ENCODE measurements at regions not wholly inside any gene's neighbourhood (a gene's known extent, or its start where the extent isn't known, plus 50 kb on each side); places are given as distances from the start of the nearest gene placed in this dataset.

DNA sequence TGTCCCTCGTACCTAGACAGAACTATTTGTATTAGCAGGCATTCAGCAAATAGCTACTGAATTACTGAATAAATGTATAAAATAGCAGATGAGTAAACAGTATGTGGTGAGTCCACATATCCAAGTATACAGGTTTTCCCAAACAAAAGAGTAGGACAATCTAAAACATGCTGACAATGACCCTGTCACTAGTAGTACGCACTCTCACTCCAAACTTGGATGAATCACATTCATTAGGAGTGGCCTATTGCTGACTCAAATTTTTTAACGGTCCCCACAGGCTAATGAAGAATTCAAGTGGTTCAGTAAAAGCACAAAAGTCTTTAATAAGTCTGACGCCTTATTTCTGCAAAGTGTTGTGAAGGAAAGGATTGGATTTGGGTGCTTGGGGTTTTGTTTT is 449.3 kb upstream of the THBS1 start:
- no peak for DNase-seq

DNA sequence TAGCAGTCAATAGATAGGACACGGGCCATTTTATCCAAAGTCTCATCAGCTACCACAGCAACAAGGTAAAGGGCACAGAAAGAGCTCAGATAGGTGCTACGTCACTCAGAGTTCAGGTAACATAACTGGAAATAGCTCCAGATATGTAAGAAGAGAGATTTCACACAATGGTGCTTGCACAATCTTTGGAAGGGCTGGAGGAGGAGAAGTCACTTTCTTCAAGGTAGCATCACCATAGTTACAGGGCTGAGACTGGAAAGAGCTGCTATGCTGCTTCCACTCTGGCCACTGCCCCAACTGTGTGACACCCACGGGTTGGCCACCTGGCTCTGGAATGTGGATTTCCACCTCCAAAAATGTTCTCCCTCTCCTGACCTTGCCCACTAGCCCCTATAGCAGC is 448.8 kb upstream of the THBS1 start:
- no peak for DNase-seq

DNA sequence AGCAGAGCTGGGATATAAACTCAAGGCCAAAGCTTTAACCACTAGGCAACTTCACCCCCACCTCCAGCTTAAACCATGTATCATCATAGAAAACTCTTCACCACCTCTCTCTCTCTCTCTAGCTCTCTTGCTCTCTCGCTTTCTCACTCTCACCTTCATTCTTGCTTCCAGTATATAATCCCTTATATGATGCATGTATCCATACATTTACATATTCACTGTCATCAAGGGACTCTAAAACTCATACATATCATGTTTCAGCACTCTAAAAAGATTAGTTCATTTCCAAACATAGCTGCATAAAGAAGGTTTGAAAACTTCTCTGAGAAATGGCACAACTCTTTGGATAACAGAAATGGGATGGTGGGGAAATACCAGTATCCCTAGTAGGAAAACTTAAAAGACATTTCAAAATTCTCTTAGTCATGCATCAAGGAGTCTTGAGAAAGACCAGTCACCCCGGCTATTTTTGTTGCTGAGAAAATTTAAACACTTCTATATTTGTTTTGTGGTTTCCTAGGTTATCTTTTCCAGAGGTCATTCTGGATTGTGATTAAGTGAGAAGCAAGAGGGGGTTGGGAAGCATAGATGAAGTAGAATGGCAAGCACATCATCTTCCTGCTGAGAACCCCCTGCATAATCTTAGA is 447.8 kb upstream of the THBS1 start:
- DNase-seq = no peak

DNA sequence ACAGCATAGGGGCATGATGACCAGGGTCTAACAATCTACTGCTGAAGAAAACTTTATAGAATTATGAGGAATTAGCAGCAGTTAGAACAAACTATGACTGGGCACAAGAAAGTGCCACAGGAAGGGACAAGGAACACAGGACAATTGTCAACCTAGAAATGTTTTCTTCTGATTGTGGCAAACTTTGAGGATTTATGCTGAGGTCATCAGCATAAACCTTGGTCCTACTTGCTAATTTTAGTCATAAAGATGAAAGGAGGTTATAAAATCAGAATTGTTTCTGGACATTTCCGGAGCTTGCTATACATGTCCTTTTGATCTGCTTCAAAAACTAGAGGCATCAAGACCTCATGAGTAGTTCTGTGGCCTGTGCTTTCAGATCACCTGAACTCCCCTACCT is 446.6 kb upstream of the THBS1 start:
- DNase-seq = no peak

DNA sequence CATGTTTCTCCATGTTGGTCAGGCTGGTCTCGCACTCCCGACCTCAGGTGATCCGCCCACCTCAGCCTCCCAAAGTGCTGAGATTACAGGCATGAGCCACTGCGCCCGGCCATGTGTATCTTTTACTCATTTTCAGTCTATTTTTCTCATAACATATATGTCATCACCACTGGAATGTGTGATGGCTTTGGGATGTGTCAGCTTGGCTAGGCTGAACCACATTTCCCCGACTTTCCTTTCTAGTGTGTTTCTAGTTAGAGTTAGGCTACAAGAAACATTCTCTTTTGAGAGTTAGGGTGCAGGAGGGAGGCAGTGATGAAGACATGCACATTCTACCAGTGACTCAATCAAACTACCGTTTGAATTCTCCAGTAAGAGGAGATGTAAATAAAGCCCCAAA is 444.9 kb upstream of the THBS1 start:
- DNase-seq = no peak

DNA sequence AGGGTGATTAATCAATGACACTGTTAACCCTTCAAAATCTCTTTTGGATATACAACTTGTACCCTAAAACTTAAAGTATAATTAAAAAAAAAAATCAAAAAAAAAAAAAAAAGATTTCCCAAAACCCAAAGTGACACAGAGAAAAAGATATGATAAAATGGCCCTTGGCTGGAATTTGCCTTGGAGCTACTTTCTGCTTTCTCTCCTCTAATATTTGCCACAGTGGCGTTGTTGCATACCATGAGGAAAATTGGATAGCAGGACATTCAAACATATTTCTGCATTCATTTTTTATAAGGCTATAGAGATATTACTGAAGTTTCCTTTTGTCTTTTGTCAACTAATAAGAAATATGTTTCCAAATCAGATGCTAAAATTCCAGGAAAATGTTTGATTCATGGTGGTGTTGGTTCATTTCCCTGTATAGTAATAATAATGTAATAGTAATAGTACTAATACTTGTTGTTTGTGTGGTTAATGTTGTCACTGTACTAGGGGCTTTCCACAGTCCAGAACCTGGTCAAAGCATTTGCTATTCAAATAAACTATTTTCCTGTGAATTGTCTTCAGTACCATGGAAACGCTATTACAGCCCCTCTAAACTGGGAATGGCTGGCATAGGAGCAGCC is 441.3 kb upstream of the THBS1 start:
- no peak for DNase-seq

DNA sequence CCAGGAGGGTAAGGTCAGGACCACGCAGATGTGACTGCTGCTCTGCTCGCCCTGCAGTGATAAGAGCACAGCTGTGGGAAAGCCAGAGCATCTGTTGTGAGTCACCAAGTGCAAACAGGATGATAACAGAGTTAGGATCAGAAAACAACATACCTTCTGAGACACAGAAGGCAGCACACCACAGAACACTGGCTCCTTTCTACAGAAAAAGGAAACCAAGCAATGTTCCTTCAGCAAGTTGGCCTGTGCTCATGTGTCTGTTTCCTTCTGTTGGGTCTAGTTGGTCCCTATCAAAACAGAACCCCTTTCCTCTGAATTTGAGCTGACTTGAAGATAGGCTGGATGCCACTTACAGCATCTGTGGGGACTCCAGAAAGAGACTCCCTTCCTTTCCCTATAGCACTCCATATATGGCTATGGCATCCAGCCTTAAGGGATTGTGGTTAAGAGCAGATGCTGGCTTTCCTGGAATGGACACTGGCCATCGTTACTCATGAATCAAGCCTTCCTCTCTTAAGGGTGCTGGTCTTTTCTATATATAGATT is 440.7 kb upstream of the THBS1 start:
- no peak for DNase-seq

DNA sequence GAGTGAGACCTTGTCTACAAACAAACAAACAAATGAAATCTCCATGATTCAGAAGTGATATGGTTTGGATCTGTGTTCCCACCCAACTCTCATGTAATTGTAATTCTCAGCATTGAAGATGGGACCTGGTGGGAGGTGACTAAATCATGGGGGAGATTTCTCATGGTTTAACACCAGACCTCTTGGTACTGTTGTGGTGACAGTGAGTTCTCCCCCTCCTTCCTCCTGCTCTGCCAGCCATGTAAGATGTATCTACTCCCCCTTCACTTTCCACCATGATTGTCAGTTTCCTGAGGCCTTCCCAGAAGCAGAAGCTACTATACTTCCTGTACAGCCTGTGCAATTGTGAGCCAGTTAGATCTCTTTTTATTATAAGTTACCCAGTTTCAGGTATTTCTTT is 438.4 kb upstream of the THBS1 start:
- no peak for DNase-seq

DNA sequence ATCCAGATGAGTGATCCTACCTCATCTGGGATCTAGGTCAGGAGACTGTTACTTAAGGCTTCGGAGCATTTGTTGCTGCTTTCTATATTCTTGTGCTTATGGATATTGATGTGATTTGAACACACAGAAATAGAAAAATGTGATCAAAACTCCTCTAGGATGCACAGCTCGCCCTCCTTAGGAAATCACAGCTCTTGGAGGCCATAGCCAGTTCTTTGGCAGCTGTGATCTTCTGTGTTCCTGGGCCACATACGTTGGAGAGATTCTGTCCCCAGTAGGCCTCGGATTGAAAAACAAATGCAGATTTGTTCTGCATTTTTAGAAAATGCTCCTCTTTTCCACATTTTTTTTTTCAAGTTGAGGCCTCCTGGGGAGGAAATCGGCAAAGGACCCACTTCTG is 437.4 kb upstream of the THBS1 start:
- DNase-seq = no peak

DNA sequence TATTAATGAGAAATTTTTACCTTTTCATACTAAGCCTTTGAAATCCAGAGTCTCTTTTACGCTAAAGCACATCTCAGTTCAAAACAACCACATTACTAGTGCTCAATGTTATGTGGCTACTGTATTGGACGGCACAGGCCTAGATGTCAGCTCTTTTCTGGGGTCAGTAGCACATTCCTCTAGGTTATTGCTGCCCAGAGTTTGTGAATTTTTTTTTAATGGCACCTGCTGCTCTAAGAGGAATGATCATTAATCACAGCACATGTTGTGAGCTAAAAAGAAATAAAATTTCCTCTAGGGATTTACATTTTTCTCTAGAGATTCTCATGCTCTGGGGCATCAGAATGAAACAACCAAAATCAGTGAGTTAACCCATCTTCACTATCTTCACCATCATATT is 436.8 kb upstream of the THBS1 start:
- no peak for DNase-seq

DNA sequence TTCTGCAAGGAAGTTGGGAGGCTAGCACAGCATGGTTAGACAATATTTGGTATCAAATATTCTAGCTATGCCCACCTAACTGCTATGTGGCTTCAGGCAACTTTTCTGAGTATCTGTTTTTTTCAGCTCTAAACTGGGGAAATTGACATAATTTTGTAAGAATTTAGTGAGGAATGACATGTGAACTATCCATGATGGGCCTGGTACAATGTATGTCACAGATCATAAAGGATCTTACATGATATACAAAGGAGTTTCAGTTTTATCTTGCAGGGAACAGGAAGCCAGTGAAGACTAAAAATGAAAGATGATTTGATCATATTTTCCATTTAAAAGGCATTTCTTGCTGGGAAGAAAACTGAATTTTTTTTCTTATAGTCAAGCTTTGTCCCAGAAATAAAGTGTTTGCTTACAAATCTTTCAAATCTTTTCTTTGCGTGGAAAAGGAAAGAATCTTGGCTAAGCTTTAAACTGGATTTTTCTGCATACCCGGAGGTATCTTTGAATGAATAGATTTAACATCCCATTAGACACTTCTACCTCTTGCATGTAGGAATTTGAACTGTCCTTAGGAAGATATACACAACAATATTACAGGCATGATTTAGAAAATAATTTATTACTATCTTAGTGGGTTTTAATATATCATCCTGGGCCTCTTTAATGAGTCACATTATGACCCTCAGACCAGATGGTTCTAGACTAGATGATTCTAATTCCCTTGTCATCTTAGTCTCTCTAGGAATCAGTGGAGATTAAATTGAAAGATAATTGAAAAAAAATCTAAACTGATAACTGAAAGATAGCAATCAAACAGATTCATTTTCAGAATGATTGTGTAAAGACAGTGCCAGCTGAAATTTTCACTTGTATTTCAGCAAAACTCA is 436.0 kb upstream of the THBS1 start:
- DNase-seq = no peak

DNA sequence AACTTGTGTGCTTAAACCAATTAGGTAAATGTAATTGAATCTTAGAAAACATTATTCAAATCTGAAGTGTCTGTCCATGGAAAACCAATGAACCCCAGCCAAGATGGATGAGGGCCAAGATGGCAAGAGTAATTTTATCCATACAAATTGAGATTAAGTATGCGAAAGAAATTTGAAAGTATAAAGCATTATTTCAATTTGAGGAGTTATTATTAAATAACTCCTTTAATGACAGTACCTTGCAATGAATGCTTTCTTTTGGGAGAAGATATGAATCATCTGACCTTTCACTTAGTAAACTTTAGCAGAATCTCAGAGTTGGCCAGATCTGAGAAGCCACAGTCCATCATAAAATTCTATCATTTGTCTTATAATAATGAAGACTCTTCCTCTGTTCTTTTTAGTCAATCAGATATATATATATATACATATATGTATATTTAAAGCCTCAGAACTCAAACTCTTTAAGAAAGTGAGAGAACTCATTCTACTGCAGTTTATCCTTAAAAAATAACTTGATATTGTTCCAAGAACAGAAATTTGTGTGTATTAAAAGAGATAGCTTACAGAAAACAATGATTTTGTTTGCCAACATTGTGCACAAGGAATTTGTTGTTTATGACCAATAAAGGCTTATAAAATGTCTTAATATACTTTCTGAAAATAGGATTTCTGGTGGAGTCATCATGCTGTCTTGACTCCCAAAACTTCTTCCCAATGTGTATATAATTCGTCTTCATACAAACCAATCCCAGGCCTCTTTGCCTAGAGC is 434.8 kb upstream of the THBS1 start:
- no peak for DNase-seq

DNA sequence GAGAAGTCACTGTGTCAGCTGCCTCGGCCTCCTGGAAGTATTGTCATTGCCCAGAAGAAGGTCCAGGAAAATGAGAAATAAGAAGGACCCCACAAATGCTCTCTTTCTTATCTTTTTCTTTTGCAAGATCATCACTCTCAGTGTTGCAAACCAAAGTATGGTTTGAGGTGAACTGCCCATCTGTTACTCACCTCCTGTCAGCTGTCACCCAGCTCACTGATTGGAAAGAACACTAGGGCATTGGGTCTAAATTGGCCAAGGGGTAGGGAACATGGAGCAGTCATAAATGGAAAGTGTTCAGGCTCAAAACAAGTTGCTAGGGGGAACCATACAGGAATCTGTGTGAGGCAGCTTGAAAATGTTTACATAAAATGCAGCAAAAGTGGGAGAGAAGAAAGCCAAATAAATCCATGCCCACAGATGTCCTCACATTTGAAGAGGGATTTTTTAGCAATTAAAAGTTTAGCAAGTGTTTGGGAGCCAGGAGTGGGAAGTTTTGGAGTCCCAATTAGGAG is 431.2 kb upstream of the THBS1 start:
- no peak for DNase-seq

DNA sequence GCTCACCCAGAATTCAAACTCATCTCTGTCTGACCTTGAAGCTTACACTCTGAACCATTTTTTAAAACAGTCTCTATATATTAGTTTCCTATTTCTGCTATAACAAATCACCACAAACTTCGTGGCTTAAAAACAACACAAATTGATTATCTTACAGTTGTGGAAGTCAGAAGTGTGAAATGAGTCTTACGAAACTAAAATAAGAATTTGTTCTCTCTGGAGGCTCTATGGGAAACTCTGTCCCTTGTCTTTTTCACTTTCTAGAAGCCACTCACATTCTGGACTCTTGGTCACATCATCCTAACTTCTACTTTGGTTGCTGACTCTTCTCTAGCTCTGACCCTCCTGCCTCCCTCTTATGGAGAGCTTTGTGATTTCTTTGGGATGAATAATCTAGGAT is 429.3 kb upstream of the THBS1 start:
- DNase-seq = no peak

DNA sequence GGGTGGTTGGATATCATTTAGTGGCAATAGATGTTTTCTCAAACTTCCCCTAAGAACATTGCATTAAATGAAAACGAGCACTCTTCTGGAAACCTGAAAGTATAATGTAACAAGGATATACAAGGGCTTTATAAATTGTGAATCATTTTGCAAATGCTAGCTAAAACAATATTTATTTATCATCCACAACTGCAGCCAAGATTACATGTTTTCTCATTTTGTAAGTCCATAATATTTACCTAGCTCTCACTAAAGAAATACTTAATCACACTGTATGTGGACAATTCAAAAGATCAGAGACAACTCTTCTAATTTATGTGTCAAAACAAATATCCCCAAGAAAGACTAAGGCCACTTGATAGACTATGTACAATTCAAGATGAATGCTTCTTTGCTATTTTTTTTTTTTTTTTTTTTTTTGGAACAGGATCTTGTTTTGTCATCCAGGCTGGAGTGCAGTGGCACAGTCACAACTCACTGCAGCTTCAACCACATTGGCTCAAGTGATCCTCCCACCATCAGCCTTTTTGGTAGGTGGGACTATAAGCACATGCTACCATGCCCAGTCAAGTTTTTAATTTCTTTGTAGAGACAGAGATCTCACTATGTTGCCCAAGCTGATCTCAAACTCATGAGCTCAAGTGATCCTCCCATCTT is 427.7 kb upstream of the THBS1 start:
- no peak for DNase-seq

DNA sequence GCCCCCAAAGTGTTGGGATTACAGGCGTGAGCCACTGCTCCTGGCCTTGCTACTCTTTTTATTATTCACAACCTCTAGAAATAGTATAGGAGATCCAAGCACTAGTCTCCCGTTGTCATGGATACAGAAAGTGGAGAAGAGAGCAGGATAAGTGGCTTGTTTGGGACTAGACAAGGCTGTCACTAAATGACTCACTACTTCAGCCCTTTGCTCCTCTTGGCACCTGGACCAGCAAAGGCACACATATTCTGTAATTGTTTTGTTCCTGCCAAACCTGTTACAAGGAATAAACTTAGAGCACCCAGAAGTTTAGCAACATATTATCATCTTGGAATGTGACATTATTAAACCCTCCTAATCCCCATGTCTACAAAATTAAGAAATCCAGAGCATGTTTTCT is 427.2 kb upstream of the THBS1 start:
- DNase-seq = no peak

DNA sequence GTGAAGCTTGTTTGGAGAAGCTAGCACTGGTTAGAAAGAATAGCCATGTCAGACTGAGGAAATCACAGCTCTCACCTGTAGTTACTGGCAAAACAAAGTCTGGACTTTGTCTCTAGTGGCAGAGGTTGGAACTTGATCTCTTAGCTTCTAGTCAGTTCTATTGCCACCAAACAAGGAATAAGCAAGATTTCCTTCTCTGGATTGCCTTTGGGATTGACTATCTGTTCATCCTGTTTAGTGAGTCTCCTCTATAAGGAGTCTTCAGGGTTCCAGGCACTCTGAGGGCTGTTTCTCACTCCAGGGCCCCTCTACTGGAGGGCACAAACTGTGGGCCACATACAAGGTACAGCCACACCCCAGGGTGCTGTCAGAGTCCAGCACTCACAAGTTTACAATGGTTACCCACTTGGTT is 426.6 kb upstream of the THBS1 start:
- no peak for DNase-seq

DNA sequence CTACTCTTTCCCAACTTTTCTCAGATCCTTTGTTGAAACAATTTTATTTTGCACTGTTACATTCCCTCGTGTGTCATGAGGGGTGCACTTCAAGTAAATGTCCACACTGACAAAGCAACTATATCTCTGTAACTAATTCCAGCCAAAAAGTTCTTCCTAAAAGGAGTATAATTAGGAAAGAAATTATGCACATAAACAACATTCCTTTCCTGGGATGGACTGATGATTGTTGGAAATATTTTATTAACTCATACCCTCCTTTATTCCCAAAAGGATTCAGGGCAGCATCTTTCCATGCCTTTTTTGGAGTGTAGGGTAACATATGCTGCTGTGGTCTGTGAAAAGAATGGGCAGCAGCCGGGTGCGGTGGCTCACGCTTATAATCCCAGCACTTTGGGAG is 426.1 kb upstream of the THBS1 start:
- no peak for DNase-seq

DNA sequence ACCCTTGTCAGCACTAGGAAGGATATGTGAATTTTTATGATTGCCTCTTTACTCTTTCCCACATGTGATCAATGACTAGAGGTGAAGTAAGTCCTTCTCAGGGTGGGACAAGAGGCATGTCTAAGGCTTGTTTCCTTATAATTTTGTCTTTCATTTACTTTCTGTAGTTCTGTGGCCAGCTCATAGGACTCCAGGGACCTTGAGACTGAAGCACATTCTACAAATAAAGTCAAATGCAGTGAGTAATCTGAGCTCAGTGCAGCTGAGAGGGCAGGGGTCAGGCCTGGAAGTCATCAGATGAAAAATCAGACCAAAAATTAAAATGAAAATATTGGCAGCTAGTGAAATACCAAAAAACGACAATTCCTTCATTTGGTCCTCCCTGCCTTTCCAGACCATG is 424.7 kb upstream of the THBS1 start:
- DNase-seq = no peak

DNA sequence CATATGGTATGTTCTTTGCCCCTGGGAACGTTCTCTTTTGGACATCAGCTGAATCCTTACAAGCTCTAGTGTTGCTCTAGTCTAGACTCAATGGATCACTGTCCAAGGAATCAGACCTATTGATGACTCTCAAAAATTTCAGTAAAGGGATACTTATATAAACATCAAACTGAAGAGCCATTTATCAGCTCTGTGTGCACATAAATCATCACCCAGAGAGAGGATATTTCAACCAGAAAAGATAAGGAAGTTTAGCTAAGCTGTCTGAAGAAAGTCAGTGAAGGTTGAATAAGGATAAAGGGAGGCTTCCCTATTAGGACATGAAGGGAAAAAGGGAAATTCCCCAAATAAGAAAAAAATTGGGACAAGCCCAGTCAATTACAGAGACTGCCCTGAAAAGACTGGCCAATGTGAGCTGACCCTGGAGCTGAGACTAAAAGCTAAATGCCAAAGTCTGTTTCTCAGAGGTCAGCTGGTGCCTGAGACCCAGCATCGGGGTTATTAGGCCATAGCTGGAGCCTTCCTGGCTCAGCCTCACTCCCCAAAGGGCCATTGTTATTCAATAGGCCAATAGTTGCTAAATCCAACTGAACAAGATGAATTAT is 424.1 kb upstream of the THBS1 start:
- DNase-seq = no peak

DNA sequence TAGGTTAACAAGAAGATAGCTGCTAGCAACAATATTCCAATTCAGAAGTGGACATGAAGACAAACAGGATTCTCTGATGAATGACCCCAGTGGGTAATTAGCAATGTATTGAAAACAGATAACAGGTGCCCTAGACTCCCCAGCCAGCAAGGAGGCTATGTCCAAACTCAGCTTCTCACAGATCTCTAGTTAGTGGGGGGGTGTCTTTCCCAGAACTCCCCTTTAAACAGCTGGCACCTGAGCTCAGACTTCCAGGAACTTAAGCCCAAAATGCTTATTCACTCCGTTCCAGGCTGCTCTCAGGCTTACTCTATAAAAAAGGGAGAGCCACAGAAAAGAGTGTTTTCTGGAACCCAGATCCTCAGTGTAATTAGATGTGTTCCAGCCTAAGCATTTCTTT is 423.0 kb upstream of the THBS1 start:
- DNase-seq = no peak

DNA sequence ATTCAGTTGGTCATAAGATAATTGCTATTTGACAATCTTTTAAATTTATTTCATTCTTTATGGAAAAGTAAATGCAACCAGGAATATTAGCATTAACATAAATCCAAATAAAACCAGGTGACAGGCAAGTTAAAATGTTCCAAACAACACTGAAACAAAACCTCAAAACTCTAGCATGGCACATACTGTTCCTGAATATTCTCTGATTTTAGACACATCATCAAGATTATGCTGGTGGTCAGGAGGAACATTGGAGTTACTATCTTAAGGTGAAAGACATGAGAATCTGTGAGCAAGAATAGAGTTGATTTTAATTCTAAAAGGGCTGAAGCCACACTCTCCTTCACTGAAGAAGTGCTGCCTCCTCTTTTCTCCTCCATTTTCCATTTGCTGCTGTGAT is 421.0 kb upstream of the THBS1 start:
- no peak for DNase-seq
